SHP77 (cell line): ENCODE measurements at regions not wholly inside any gene's neighbourhood (a gene's known extent, or its start where the extent isn't known, plus 50 kb on each side); places are given as distances from the start of the nearest gene placed in this dataset.

Experiments
- DNase-seq, 2 experiments: peaks; one replicate each; lab custom pipeline; 2025; lab: John Stamatoyannopoulos, UW

GRCh38 chr10:25661632-25662031, 272.4 kb upstream of the MYO3A start:
- no peak for DNase-seq

- DNase-seq, result no peak
These were observed 267.8 kb upstream of the MYO3A start for GRCh38 chr10:25666276-25666675.

- no peak for DNase-seq
These were observed 258.8 kb upstream of the MYO3A start for GRCh38 chr10:25675204-25675603.

DNA sequence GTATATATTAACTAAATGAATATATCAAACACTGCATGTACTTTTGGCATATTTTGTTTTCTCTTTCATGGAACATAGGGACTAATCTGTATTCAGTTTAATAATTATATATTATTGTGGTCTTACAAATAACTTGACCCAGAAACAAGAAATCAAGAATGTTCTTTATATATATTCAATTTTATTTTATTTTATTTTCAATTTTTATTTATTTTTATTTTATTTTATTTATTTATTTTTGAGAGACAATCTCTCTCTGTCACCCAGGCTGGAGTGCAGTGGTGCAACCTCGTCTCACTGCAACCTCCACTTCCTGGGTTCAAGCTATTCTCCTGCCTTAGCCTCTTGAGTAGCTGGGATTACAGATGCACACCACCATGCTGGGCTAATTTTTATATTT, 258.4 kb upstream of the MYO3A start:
- DNase-seq, result no peak

DNA sequence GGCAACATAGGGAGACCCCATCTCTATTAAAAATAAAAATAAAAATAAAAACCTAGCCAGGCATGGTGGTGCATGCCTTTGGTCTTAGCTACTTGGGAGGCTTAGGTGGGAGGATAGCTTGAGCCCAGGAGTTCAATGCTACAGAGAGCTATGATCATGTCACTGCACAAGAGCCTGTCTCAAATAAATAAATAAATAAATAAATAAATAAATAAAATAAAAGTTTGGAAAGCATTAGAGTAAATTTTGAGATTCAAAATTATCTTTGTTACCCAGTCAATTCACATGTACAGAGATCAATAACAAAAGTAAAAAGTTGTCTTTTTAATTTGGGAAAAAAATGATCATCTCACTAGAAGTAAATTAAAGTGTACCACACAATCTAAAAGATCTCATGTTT, 255.8 kb upstream of the MYO3A start:
- no peak for DNase-seq

GRCh38 chr10:25678666-25679065, 255.4 kb upstream of the MYO3A start:
- DNase-seq, result no peak

DNA sequence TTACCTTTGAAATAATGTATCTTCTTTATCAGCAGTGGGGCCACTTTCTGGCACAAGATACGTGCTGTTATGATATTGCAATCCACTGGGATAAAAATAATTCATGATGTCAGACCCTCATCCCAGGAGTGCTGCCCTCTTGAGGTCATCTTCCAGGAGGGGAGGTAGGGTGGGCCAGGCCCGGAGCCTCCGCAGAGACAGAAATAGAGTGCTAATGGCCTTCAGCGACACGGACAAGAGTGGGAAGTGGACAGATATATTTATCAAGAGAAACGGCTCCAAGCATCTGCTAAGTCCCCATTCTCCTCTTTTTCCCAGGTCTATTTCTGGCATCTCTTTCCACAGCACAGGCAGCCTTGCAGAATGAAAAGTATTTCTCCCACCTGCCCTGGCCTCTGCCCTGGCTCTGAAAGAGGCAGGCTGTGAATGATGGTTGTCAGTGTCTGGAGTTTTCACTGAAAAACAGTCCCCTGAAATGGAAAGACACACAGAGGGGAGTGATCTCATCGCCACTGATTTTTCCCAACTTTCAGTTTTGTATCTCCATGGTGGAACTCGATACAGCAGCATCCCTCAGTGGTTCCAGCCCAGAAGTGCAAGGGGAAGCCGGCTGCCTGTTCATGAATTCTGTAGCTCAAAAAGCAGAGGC, 251.7 kb upstream of the MYO3A start:
- DNase-seq, result peak; percentile 34 to 42

DNA sequence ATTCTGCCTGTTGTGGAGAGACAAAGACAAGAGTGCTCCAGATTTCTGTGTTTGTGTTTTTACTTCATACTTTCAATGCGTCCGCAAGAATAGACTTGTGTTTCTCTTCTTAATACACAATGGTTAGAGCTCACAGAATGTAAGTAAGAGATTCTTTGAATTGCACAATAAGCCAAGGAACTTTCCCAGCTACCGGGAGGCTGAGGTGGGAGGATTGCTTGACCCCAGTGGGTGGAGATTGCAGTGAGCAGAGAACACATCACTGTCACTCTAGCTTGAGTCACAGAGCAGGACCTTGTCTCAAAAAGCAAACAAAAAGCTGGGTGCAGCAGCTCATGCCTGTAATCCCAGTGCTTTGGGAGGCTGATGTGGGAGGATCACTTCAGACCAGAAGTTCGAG, 250.7 kb upstream of the MYO3A start:
- DNase-seq, result no peak

GRCh38 chr10:25687521-25687920, 246.5 kb upstream of the MYO3A start:
- no peak for DNase-seq

GRCh38 chr10:25689346-25690100, 244.5 kb upstream of the MYO3A start:
- DNase-seq, result no peak

DNA sequence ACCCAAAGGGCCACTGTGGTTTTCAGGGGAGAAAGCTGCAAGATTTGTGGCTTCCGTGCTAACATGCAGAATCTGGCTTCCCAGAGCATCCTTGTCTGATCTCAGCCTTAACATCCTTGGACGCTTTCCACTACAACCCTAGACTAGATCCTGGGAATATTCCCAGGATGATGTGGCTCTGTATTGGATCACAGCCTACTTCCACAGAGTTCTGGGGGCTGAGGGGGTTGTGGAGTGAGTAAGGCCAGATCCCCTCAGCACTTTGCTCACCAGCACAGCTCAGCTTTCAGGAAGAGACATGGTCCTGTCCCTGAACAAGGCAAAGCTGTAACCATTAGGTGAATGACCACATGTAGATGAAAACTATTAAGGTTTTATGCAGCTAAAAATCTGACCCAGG, 241.3 kb upstream of the MYO3A start:
- no peak for DNase-seq

GRCh38 chr10:25694206-25694933, 239.7 kb upstream of the MYO3A start:
- DNase-seq, result no peak

- DNase-seq, result no peak
These were observed 239.1 kb upstream of the MYO3A start for GRCh38 chr10:25694971-25695370.

DNA sequence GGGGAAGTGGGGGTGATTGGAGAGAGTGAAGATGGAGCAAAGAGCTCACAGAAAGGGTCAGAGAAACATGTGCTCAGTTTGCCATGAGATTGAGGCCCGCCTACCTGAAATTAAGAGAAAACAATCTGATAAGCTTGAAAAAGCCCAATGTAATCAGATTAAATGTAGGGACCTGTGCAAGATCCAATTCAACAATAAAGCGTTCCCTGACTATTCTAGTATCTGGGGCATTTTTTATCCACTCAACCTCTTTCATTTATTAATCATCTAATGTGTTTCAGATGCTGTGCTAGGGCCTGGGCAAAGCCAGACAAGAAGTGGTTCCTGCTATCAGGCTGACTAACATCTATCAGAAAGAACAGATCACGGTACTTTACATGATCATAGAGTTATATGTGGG, 238.4 kb upstream of the MYO3A start:
- no peak for DNase-seq

DNA sequence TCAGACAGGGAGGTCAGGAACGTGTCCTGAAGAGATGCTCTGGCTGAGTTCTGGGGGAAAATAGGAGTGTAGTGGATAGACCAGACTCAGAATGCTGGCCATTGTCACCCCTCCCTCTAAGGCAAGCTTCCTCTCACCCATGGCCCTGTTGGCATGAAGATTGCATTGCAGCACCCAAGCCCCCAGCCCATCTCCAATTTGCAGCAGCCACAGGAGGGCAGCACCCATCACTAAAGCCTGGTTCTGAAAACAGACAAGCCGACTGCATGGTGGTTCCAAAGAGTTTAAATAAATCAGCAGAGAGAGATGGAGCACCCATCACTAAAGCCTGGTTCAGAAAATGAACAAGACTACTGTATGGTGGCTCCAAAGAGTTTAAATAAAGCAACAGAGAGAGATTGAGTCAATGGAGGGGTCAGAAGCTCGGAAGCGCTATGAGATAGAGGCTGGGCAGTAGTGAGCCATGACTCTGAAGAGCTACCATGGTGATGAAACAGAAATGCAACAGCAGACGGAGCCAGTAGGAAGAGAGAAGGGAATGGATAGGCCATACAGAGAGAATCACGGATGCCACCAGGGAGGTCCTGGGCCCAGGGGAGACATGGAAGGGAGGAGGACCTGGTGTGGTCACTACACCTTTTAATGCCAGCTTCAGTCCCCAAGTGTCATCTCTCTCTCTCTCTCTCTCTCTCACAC, 237.9 kb upstream of the MYO3A start:
- no peak for DNase-seq

DNA sequence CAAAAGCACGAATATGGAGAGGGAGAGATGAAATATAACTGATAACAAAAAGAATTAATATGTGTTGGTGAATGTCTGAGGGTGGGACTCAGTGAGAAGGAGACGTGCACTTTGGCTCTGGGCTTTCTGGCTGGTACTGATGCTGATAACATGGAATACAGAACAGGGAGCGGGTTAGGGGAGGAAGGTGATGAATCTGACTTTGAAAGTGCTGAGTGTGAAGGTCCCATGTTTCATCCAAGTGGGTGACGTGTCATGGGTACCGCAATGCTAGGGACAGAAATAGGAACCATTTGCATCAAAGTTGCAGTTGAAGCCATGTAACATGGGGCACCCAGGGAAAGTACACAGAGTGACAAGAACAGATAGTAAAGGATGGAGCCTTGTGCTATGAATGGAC, 236.6 kb upstream of the MYO3A start:
- DNase-seq, result no peak

- no peak for DNase-seq
These were observed 235.4 kb upstream of the MYO3A start for GRCh38 chr10:25698638-25699037.

DNA sequence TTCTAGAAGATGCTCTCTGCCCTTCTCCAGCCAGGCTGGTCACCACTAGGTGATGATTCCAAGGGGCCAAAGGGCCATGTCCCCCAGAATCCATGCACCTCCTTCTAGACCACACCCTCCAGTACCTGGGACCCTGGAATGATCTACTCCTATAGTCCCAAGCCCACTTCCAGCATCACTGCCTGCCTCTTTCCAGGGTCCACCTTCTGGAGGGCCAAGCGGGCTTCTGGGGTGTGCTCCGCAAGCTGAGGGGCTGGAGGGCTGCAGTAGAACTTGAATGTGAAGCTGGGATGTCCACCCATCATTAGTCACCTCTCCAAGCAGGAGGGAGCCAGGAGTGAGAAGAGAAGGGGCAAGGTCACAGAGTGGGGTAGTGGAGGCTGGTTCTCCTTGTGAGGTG, 234.4 kb upstream of the MYO3A start:
- no peak for DNase-seq

DNA sequence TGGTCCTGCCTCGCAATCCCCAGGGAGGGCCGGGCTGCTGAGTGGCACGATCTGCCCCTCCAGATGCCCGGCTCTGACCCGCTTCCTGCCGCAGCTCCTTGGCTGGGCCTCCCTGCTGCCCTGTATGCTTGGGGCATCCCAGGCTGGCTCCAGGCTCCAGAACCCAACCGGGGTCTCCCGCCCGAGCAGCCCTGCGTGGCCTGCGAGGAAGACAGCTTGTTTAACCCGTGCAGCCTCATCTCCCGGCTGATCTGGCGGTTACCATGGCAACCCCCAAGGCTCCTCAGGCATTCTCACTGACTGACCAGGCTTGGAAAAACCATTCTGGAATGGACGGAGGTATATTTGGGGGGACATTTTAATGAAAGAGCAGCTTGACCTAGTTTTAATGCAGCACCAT, 232.4 kb upstream of the MYO3A start:
- DNase-seq, result no peak

DNA sequence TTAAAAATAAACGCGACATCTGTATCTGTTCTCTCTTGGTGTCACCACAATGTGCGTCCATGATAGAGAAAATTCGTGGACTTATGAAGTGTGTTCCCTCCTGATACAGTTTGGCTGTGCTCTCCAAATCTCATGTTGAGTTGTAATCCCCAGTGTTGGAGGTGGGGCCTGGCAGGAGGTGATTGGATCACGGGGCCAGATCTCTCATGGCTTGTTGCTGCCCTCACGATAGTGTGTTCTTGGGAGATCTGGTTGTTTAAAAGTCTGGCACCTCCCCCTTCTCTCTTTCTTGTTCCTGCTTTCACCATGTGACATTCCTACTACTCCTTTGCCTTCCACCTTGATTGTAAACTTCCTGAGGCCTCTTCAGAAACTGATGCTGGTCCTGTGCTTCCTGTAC, 229.4 kb upstream of the MYO3A start:
- no peak for DNase-seq

- no peak for DNase-seq
These were observed 226.5 kb upstream of the MYO3A start for GRCh38 chr10:25707572-25707971.

- DNase-seq, result no peak
These were observed 225.9 kb upstream of the MYO3A start for GRCh38 chr10:25707976-25708671.
